Astrocyte (in vitro differentiated cells and primary cell): ENCODE measurements at regions not wholly inside any gene's neighbourhood (a gene's known extent, or its start where the extent isn't known, plus 50 kb on each side); places are given as distances from the start of the nearest gene placed in this dataset.

ENCODE experiments used
- DNase-seq: peaks from one replicate; pipeline ENCODE4 v3.0.0-alpha.2; 2010; ENCODE audit warnings: low read depth
- FAIRE-seq: peaks from 2 replicates; lab custom pipeline; 2011; peaks lifted over from hg19 to GRCh38; lab: Jason Lieb, UNC
- H2AFZ ChIP-seq: 2 replicates; pipeline ENCODE4 v1.6.0; 2012; ENCODE audit warnings: low read depth, low read length, inconsistent platforms
- H3K27ac ChIP-seq: 2 replicates; pipeline ENCODE4 v1.5.1; 2011; ENCODE audit warnings: low read depth, low read length, inconsistent platforms
- H3K27me3 ChIP-seq: 2 replicates; pipeline ENCODE4 v1.6.0; 2011; ENCODE audit warnings: low read length, inconsistent platforms; ENCODE audit not compliant: insufficient read depth
- H3K36me3 ChIP-seq: 2 replicates; pipeline ENCODE4 v1.5.1; 2011; ENCODE audit warnings: low read length, inconsistent platforms; ENCODE audit not compliant: insufficient read depth
- H3K4me1 ChIP-seq: 2 replicates; pipeline ENCODE4 v1.5.1; 2011; ENCODE audit warnings: low read length, inconsistent platforms; ENCODE audit not compliant: insufficient read depth
- H3K4me2 ChIP-seq: 2 replicates; pipeline ENCODE4 v1.6.0; 2012; ENCODE audit warnings: low read length, inconsistent platforms
- H3K4me3 ChIP-seq: 2 replicates; pipeline ENCODE4 v1.5.1; 2011; ENCODE audit warnings: low read depth, mild to moderate bottlenecking, low read length, inconsistent platforms; ENCODE audit not compliant: insufficient read depth
- H3K79me2 ChIP-seq: 2 replicates; pipeline ENCODE4 v1.6.0; 2012; ENCODE audit warnings: mild to moderate bottlenecking, low read length, inconsistent platforms; ENCODE audit not compliant: insufficient read depth
- H3K9ac ChIP-seq: 2 replicates; pipeline ENCODE4 v1.6.0; 2012; ENCODE audit warnings: mild to moderate bottlenecking, low read length, inconsistent platforms
- H3K9me3 ChIP-seq: 2 replicates; pipeline ENCODE4 v1.5.1; 2012; ENCODE audit warnings: low read depth, mild to moderate bottlenecking, low read length, inconsistent platforms; ENCODE audit not compliant: insufficient read depth
- H4K20me1 ChIP-seq: 2 replicates; pipeline ENCODE4 v1.6.0; 2012; ENCODE audit warnings: low read length, inconsistent platforms; ENCODE audit not compliant: insufficient read depth
- H3K27ac Mint-ChIP-seq: one replicate; pipeline ENCODE4 v1.8.0; 2021; ENCODE audit warnings: mild to moderate bottlenecking, mixed read lengths; ENCODE audit not compliant: unreplicated experiment
- H3K27me3 Mint-ChIP-seq: one replicate; pipeline ENCODE4 v1.8.0; 2021; ENCODE audit warnings: low read depth, mixed read lengths; ENCODE audit not compliant: unreplicated experiment
- H3K36me3 Mint-ChIP-seq: one replicate; pipeline ENCODE4 v1.8.0; 2021; ENCODE audit warnings: low read depth, mixed read lengths; ENCODE audit not compliant: unreplicated experiment
- H3K4me1 Mint-ChIP-seq: one replicate; pipeline ENCODE4 v1.8.0; 2021; ENCODE audit warnings: low read depth, mixed read lengths; ENCODE audit not compliant: unreplicated experiment
- H3K4me3 Mint-ChIP-seq: one replicate; pipeline ENCODE4 v1.8.0; 2021; ENCODE audit warnings: mild to moderate bottlenecking, moderate library complexity, mixed read lengths; ENCODE audit not compliant: unreplicated experiment
- H3K9me3 Mint-ChIP-seq: one replicate; pipeline ENCODE4 v1.8.0; 2021; ENCODE audit warnings: mild to moderate bottlenecking, mixed read lengths; ENCODE audit not compliant: unreplicated experiment
- CTCF ChIP-seq: IDR thresholded peaks from 2 replicates; pipeline ENCODE4 v1.5.1; 2011; ENCODE audit warnings: low read depth, mild to moderate bottlenecking, inconsistent platforms, low read length, moderate library complexity; ENCODE audit not compliant: insufficient read depth
- EZH2 ChIP-seq: IDR thresholded peaks from 2 replicates; pipeline ENCODE4 v1.6.1; 2012; ENCODE audit warnings: mild to moderate bottlenecking, low read length, inconsistent platforms; ENCODE audit not compliant: insufficient read depth

- H3K27me3 ChIP-seq: no peaks in the 10 kb centered on the region
- no peaks in the 10 kb centered on the region for H4K20me1 ChIP-seq
- H3K9me3 Mint-ChIP-seq: peaks cover 8% of the 10 kb centered on the region
- H3K9ac ChIP-seq: no peak overlapping the region
- FAIRE-seq: no peak
- DNase-seq: no peak
- H3K79me2 ChIP-seq: no peaks in the 10 kb centered on the region
- no peak overlapping the region for H2AFZ ChIP-seq
- H3K4me3 Mint-ChIP-seq: no peak overlapping the region
- H3K4me2 ChIP-seq: no peak overlapping the region
- H3K9me3 ChIP-seq: no peaks in the 10 kb centered on the region
- no peaks in the 10 kb centered on the region for H3K4me1 Mint-ChIP-seq
- no peak overlapping the region for H3K27ac Mint-ChIP-seq
- no peaks in the 10 kb centered on the region for H3K36me3 Mint-ChIP-seq
- H3K27me3 Mint-ChIP-seq: no peaks in the 10 kb centered on the region
- TF ChIP-seq CTCF (no peak), EZH2 (no peak)
- H3K36me3 ChIP-seq: no peaks in the 10 kb centered on the region
- no peak overlapping the region for H3K4me3 ChIP-seq
- no peak overlapping the region for H3K27ac ChIP-seq
- no peaks in the 10 kb centered on the region for H3K4me1 ChIP-seq
Measured at GRCh38 chr4:23392860-23393458, 496.9 kb downstream of the PPARGC1A start.

- FAIRE-seq (no peak), DNase-seq (no peak)
- Histone ChIP-seq H3K27me3 (no peaks in the 10 kb centered on the region), H3K27ac (no peak overlapping the region), H3K4me2 (no peak overlapping the region), H3K4me1 (no peaks in the 10 kb centered on the region), H3K4me3 (no peak overlapping the region), H2AFZ (no peak overlapping the region), H3K36me3 (no peaks in the 10 kb centered on the region), H3K9ac (no peak overlapping the region), H4K20me1 (no peaks in the 10 kb centered on the region), H3K79me2 (no peaks in the 10 kb centered on the region), H3K9me3 (no peaks in the 10 kb centered on the region)
- Mint-ChIP-seq H3K27ac (no peak overlapping the region), H3K9me3 (peaks cover 8% of the 10 kb centered on the region), H3K4me3 (no peak overlapping the region), H3K36me3 (no peaks in the 10 kb centered on the region), H3K27me3 (no peaks in the 10 kb centered on the region), H3K4me1 (no peaks in the 10 kb centered on the region)
- TF ChIP-seq CTCF (no peak), EZH2 (no peak)
Measured at GRCh38 chr4:23390246-23390645, 499.6 kb downstream of the PPARGC1A start.

GRCh38 chr4:23388699-23389395 lies 501.0 kb downstream of the PPARGC1A start:
- no peak for DNase-seq
- H3K79me2 ChIP-seq: no peaks in the 10 kb centered on the region
- no peak overlapping the region for H3K4me2 ChIP-seq
- H3K36me3 Mint-ChIP-seq: no peaks in the 10 kb centered on the region
- no peak for FAIRE-seq
- H3K9me3 ChIP-seq: no peaks in the 10 kb centered on the region
- H3K9me3 Mint-ChIP-seq: peaks cover 2% of the 10 kb centered on the region
- H3K27me3 Mint-ChIP-seq: no peaks in the 10 kb centered on the region
- no peak overlapping the region for H2AFZ ChIP-seq
- no peak overlapping the region for H3K27ac ChIP-seq
- H3K4me3 ChIP-seq: no peak overlapping the region
- TF ChIP-seq EZH2 (no peak), CTCF (no peak)
- no peak overlapping the region for H3K9ac ChIP-seq
- H3K27me3 ChIP-seq: no peaks in the 10 kb centered on the region
- H4K20me1 ChIP-seq: no peaks in the 10 kb centered on the region
- no peak overlapping the region for H3K4me3 Mint-ChIP-seq
- H3K36me3 ChIP-seq: no peaks in the 10 kb centered on the region
- peaks cover 9% of the 10 kb centered on the region for H3K4me1 Mint-ChIP-seq
- peaks cover 6% of the 10 kb centered on the region for H3K4me1 ChIP-seq
- H3K27ac Mint-ChIP-seq: no peak overlapping the region
